NCI-H446 treated with DMSO at 0.1 percent for 48 hours (cell line): ENCODE measurements at regions not wholly inside any gene's neighbourhood (a gene's known extent, or its start where the extent isn't known, plus 50 kb on each side); places are given as distances from the start of the nearest gene placed in this dataset.
"Not testable (repeated sequence)": the region's sequence is repeated elsewhere in the genome, so short reads cannot be mapped to it uniquely, and the experiment has no call there.

Experiments used
- DNase-seq: peaks from one replicate; lab custom pipeline; 2025; lab: John Stamatoyannopoulos, UW

GRCh38 chr22:34319346-34319745 lies 399.1 kb upstream of the LARGE1 start:
- DNase-seq = no peak

- no peak for DNase-seq
Measured at GRCh38 chr22:34324763-34325162, 404.5 kb upstream of the LARGE1 start.

GRCh38 chr22:34326901-34327300 lies 406.6 kb upstream of the LARGE1 start:
- DNase-seq = no peak

- DNase-seq = no peak
Measured at GRCh38 chr22:34330432-34330831, 410.2 kb upstream of the LARGE1 start.

- DNase-seq = no peak
Measured at GRCh38 chr22:34333285-34333684, 413.0 kb upstream of the LARGE1 start.

- no peak for DNase-seq
Measured at GRCh38 chr22:34334893-34335292, 414.6 kb upstream of the LARGE1 start.

- DNase-seq = no peak
Measured at GRCh38 chr22:34344702-34345101, 424.4 kb upstream of the LARGE1 start.

GRCh38 chr22:34354071-34354817 lies 434.0 kb upstream of the LARGE1 start:
- no peak for DNase-seq

GRCh38 chr22:34356481-34356880 lies 436.2 kb upstream of the LARGE1 start:
- DNase-seq = no peak

GRCh38 chr22:34370711-34371110 lies 450.4 kb upstream of the LARGE1 start:
- no peak for DNase-seq

GRCh38 chr22:34379825-34380224 lies 459.5 kb upstream of the LARGE1 start:
- no peak for DNase-seq

- DNase-seq = no peak
Measured at GRCh38 chr22:34380532-34380931, 460.3 kb upstream of the LARGE1 start.

- no peak for DNase-seq
Measured at GRCh38 chr22:34390400-34390799, 470.1 kb upstream of the LARGE1 start.

- DNase-seq = no peak
Measured at GRCh38 chr22:34395370-34395769, 475.1 kb upstream of the LARGE1 start.

- DNase-seq = no peak
Measured at GRCh38 chr22:34403667-34404066, 483.4 kb upstream of the LARGE1 start.

GRCh38 chr22:34410111-34410510 lies 489.8 kb upstream of the LARGE1 start:
- DNase-seq = no peak

- DNase-seq = peak; percentile 1
Measured at GRCh38 chr22:34414467-34415440, 494.5 kb upstream of the LARGE1 start.

GRCh38 chr22:34416022-34416860 lies 496.0 kb upstream of the LARGE1 start:
- no peak for DNase-seq

- not testable (repeated sequence) for DNase-seq
Measured at GRCh38 chr22:34422948-34423347, 502.7 kb upstream of the LARGE1 start.

GRCh38 chr22:34427436-34427835 lies 507.2 kb upstream of the LARGE1 start:
- DNase-seq = no peak

- DNase-seq = no peak
Measured at GRCh38 chr22:34427841-34428240, 507.6 kb upstream of the LARGE1 start.

GRCh38 chr22:34429314-34429713 lies 509.0 kb upstream of the LARGE1 start:
- no peak for DNase-seq
